ENCODE measurements at regions not wholly inside any gene's neighbourhood (a gene's known extent, or its start where the extent isn't known, plus 50 kb on each side); places are given as distances from the start of the nearest gene placed in this dataset.

DNA sequence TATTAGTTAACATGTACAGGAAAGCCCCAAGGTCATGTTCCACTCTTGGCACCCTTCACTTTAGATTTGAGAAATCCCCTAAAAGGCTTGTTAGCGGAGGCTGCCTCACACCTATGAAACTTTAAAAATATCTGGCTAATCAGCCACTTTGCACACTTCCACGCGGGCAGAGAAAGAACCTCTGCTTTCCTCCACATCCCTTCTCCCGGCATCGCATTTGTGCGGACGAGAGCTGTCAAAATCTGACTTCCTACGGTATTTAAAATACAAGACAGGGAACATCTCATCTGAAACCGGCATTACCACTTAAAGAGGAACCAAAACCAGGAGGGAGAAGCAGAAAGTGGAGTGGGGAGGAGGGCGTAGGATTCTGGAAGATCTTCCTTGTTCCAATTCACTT lies 422.3 kb downstream of the TMEM114 start:
- Mint-ChIP-seq H3K9me3 (no peaks in the 10 kb centered on the region), H3K27ac (ENCODE audit: unreplicated experiment) (no peak overlapping the region), H3K36me3 (ENCODE audit: low read depth) (no peaks in the 10 kb centered on the region), H3K4me1 (no peaks in the 10 kb centered on the region), H3K27me3 (ENCODE audit: low read depth) (peaks cover 24% of the 10 kb centered on the region), H3K4me3 (no peak overlapping the region)
- no peak for TF ChIP-seq CTCF (conservative IDR thresholded peaks at IDR 0.05)
- no peak for DNase-seq (ENCODE audit: low read depth, low spot score)

- no peak for DNase-seq (ENCODE audit: low read depth, low spot score)
- Mint-ChIP-seq H3K4me3 (no peak overlapping the region), H3K9me3 (no peaks in the 10 kb centered on the region), H3K4me1 (no peaks in the 10 kb centered on the region), H3K27me3 (ENCODE audit: low read depth) (peaks cover 24% of the 10 kb centered on the region), H3K27ac (ENCODE audit: unreplicated experiment) (no peak overlapping the region), H3K36me3 (ENCODE audit: low read depth) (no peaks in the 10 kb centered on the region)
- no peak for TF ChIP-seq CTCF (conservative IDR thresholded peaks at IDR 0.05)
These were observed 422.9 kb downstream of the TMEM114 start for GRCh38 chr16:8167436-8167835.

GRCh38 chr16:8158051-8158450 lies 432.3 kb downstream of the TMEM114 start:
- Mint-ChIP-seq H3K9me3 (peaks cover 9% of the 10 kb centered on the region), H3K27ac (ENCODE audit: unreplicated experiment) (no peak overlapping the region), H3K4me1 (no peaks in the 10 kb centered on the region), H3K4me3 (no peak overlapping the region), H3K27me3 (ENCODE audit: low read depth) (peaks cover 2% of the 10 kb centered on the region), H3K36me3 (ENCODE audit: low read depth) (peaks cover 2% of the 10 kb centered on the region)
- no peak for TF ChIP-seq CTCF (conservative IDR thresholded peaks at IDR 0.05)
- DNase-seq (ENCODE audit: low read depth, low spot score), result no peak

DNA sequence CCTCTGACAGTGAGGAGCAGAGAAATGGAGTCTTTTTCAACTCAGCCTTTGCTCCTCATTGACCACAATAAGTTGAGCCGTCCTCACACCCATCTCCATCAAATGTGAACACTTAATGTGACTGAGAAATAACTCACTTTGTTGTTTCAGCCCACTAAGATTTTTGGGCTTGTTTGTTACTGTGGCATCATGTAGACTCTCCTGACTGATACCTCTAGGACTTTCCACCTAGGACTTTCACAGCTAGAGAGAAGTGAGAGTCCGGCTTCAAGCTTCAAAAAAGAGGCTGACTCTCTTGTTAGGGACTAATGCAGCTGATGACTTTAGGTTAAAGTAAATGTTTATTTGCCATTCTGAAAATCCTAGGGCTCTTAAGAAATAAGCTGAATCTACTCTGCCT lies 435.0 kb downstream of the TMEM114 start:
- peaks cover 12% of the 10 kb centered on the region for H3K9me3 Mint-ChIP-seq
- H3K27ac Mint-ChIP-seq (ENCODE audit: unreplicated experiment), result no peak overlapping the region
- H3K4me1 Mint-ChIP-seq, result no peaks in the 10 kb centered on the region
- H3K4me3 Mint-ChIP-seq, result no peak overlapping the region
- H3K27me3 Mint-ChIP-seq (ENCODE audit: low read depth), result peaks cover 2% of the 10 kb centered on the region
- no peak for DNase-seq (ENCODE audit: low read depth, low spot score)
- no peak for TF ChIP-seq CTCF (conservative IDR thresholded peaks at IDR 0.05)
- peaks cover 2% of the 10 kb centered on the region for H3K36me3 Mint-ChIP-seq (ENCODE audit: low read depth)

GRCh38 chr16:8146256-8147012 lies 443.9 kb downstream of the TMEM114 start:
- no peak for TF ChIP-seq CTCF (conservative IDR thresholded peaks at IDR 0.05)
- Mint-ChIP-seq H3K27me3 (ENCODE audit: low read depth) (peaks cover 5% of the 10 kb centered on the region), H3K4me3 (no peak overlapping the region), H3K36me3 (ENCODE audit: low read depth) (no peaks in the 10 kb centered on the region), H3K9me3 (peaks cover 3% of the 10 kb centered on the region), H3K27ac (ENCODE audit: unreplicated experiment) (peak overlapping the region; percentile 17), H3K4me1 (no peaks in the 10 kb centered on the region)
- DNase-seq (ENCODE audit: low read depth, low spot score), result no peak

Data from neural crest cell (in vitro differentiated cells).